Vagina (tissue), 2 donors: ENCODE measurements at regions not wholly inside any gene's neighbourhood (a gene's known extent, or its start where the extent isn't known, plus 50 kb on each side); places are given as distances from the start of the nearest gene placed in this dataset.

ENCODE experiments used
- DNase-seq, 2 donors: peaks; one replicate each; pipeline ENCODE4 v3.0.0-alpha.2; 2017; ENCODE audit errors: extremely low spot score in 2 of 2
- H3K27ac ChIP-seq: fragments of 200-600 bp; sonication (generic); one replicate; pipeline ENCODE4 v1.5.1; 2019
- H3K27me3 ChIP-seq: fragments of 200-600 bp; sonication (generic); one replicate; pipeline ENCODE4 v1.5.1; 2019
- H3K36me3 ChIP-seq, 2 donors: fragments of 200-600 bp; sonication (generic); one replicate each; pipeline ENCODE4 v1.5.1; 2017 to 2019
- H3K4me1 ChIP-seq: fragments of 200-600 bp; sonication (generic); one replicate; pipeline ENCODE4 v1.5.1; 2019
- H3K4me3 ChIP-seq, 2 donors: fragments of 200-600 bp; sonication (generic); 1 replicate in 1 of 2; 2 replicates in 1 of 2; pipeline ENCODE4 v1.5.1; 2016 to 2019
- H3K9me3 ChIP-seq: fragments of 200-600 bp; sonication (generic); one replicate; pipeline ENCODE4 v1.5.1; 2019
- CTCF ChIP-seq, 3 experiments: fragments of 450-650 bp in 2 of 3; fragments of 200-600 bp in 1 of 3; sonication (generic) in 1 of 3; IDR thresholded peaks; one replicate each; pipeline ENCODE4 v1.5.1; 2017 to 2019; ENCODE audit warnings: antibody characterized with exemption in 3 of 3, mild to moderate bottlenecking in 2 of 3, moderate library complexity in 2 of 3
- POLR2A ChIP-seq, 2 donors: fragments of 450-650 bp; IDR thresholded peaks; one replicate each; pipeline ENCODE4 v1.6.1; 2017; ENCODE audit warnings: antibody characterized with exemption in 2 of 2, mild to moderate bottlenecking in 2 of 2, moderate library complexity in 2 of 2
- POLR2AphosphoS5 ChIP-seq, 2 donors: sonication (generic); formaldehyde crosslinking; IDR thresholded peaks; one replicate each; pipeline ENCODE4 v1.9.0; 2017; ENCODE audit warnings: antibody characterized with exemption in 2 of 2, mild to moderate bottlenecking in 2 of 2, low read depth in 1 of 2; ENCODE audit not compliant: insufficient read depth in 1 of 2
- intact Hi-C: fragments of 100-400 bp; cut with DNase I; formaldehyde crosslinking; loops from one replicate; pipeline ENCODE4 v1.15.1; 2023

DNA sequence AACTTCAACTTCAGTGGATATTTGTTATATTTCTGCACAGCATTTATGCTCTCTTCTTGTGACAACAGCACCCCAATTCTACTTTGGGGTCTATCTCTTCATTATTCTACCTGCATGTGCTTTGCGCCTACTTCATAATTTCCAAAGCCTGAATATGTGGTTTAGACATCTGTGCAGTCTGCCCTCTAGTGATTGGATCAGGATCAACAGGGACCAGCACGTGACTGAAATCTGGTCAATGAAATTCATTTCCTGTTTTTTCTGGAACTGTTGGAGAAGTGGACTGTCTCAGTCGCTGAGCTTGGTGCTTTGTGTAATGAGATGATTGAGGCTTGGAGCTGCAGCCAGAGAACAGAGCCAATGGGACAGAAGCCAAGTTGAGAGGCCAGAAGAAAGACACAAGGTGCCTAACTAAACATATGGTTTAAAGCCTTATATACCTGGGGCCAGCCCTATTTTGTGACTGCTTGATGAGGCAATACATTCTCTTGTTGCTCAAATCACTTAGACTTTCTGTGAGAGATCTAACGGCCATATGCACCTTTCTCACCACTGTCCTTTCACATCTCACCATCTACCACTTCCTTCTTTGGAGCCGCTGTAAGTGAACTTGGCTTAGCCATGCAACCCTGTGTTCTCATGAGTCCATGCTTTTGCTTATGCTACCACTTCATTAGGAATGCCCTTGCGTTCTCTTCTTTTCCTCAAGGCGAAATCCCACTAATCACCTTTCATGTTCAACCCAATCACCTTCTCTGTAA lies 68.8 kb upstream of the PPP2R2B start:
- Histone ChIP-seq H3K9me3 (no peaks in the 10 kb centered on the region), H3K27me3 (no peaks in the 10 kb centered on the region), H3K36me3 (no peaks in the 10 kb centered on the region), H3K4me3 (no peak overlapping the region), H3K4me1 (no peaks in the 10 kb centered on the region), H3K27ac (no peak overlapping the region)
- no peak for TF ChIP-seq POLR2A (IDR thresholded peaks at IDR 0.05)
- TF ChIP-seq POLR2AphosphoS5 (IDR thresholded peaks at IDR 0.05; ENCODE audit: insufficient read depth in 1 of 2, low read depth in 1 of 2): no peak
- no peak for TF ChIP-seq CTCF (IDR thresholded peaks at IDR 0.05)
- intact Hi-C loops: no loop called here
- DNase-seq: no peak

DNA sequence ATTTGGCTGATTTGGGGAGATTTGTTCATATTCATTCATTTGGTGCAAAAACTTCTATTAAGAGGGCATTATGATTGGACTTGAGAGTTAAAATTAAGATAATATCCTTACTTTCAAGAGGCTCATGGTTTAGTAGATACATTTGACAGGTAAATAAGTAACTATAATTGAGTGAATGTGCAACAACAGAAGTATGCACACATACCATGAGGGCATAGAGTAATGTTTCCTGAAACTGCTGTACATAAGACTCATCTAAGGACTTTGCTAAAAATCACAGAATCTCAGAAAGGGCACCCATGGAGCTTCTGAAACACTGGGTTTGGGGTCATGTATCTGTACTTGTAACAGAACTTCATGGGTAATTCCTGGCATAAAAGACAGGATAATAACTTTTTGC lies 70.1 kb upstream of the PPP2R2B start:
- intact Hi-C loops: no loop called here
- TF ChIP-seq POLR2AphosphoS5 (IDR thresholded peaks at IDR 0.05; ENCODE audit: insufficient read depth in 1 of 2, low read depth in 1 of 2): no peak
- TF ChIP-seq POLR2A (IDR thresholded peaks at IDR 0.05): no peak
- Histone ChIP-seq H3K27me3 (no peaks in the 10 kb centered on the region), H3K36me3 (no peaks in the 10 kb centered on the region), H3K4me3 (no peak overlapping the region), H3K4me1 (no peaks in the 10 kb centered on the region), H3K27ac (no peak overlapping the region), H3K9me3 (no peaks in the 10 kb centered on the region)
- no peak for DNase-seq

DNA sequence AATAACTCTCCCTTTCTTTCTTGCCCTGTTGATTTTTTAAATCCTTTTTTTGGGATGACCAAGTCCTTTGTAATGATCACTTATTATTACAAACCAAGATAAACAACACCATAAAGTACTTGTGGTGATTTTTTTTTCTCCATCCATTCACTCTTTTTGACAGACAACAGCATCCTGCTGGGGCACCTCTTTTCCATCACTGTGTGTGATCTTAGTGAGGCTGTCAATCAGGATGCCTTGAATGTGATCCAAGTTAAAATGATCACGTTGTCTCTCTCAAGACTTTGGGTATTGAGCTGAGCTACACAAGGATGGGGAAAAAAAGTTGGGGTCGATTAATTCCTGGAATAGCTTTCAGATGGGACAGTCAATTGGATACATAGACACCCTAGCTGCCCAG lies 73.6 kb upstream of the PPP2R2B start:
- H3K4me1 ChIP-seq: no peaks in the 10 kb centered on the region
- intact Hi-C loops: loop anchor here (10.0 kb wide), 1 partner anchor 297 kb away; no protein-coding TSS in a partner anchor
- TF ChIP-seq CTCF (IDR thresholded peaks at IDR 0.05) (no peak), POLR2AphosphoS5 (IDR thresholded peaks at IDR 0.05; ENCODE audit: insufficient read depth in 1 of 2, low read depth in 1 of 2) (no peak), POLR2A (IDR thresholded peaks at IDR 0.05) (no peak)
- H3K27me3 ChIP-seq: no peaks in the 10 kb centered on the region
- no peaks in the 10 kb centered on the region for H3K9me3 ChIP-seq
- no peak overlapping the region for H3K27ac ChIP-seq
- no peak overlapping the region for H3K4me3 ChIP-seq
- H3K36me3 ChIP-seq: no peaks in the 10 kb centered on the region
- DNase-seq: no peak

GRCh38 chr5:146956217-146956616 lies 77.7 kb upstream of the PPP2R2B start:
- no peak for DNase-seq
- no peak for TF ChIP-seq POLR2A (IDR thresholded peaks at IDR 0.05)
- no peak for TF ChIP-seq CTCF (IDR thresholded peaks at IDR 0.05)
- TF ChIP-seq POLR2AphosphoS5 (IDR thresholded peaks at IDR 0.05; ENCODE audit: insufficient read depth in 1 of 2, low read depth in 1 of 2): no peak
- Histone ChIP-seq H3K27me3 (no peaks in the 10 kb centered on the region), H3K27ac (no peak overlapping the region), H3K9me3 (no peaks in the 10 kb centered on the region), H3K4me3 (no peak overlapping the region), H3K4me1 (no peaks in the 10 kb centered on the region), H3K36me3 (no peaks in the 10 kb centered on the region)
- intact Hi-C loops: loop anchor here (10.0 kb wide), 1 partner anchor 301 kb away; no protein-coding TSS in a partner anchor

DNA sequence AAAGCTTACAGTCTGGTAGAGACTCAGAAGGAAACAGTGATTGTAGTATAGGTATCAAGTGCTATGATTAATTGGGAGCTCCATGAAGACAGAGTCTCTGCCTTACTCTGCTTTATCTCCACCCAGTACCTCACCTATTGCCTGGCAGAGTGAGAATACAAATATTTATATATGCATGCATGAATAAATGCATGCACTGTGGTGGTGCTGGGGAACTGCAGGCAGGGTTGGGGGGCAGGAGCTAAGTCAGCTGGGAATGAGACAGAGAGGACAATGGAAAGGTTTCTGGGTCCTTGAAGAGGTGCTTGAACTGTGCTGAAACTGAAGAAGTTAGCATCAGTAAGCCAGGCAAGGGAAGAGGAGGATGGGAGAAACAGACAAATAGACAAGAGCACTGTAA lies 80.8 kb upstream of the PPP2R2B start:
- no peak for TF ChIP-seq POLR2A (IDR thresholded peaks at IDR 0.05)
- no peak for TF ChIP-seq CTCF (IDR thresholded peaks at IDR 0.05)
- TF ChIP-seq POLR2AphosphoS5 (IDR thresholded peaks at IDR 0.05; ENCODE audit: insufficient read depth in 1 of 2, low read depth in 1 of 2): no peak
- no peak overlapping the region for H3K4me3 ChIP-seq
- H3K4me1 ChIP-seq: no peaks in the 10 kb centered on the region
- H3K27me3 ChIP-seq: no peaks in the 10 kb centered on the region
- intact Hi-C loops: loop anchor here (10.0 kb wide), 1 partner anchor 305 kb away; no protein-coding TSS in a partner anchor
- H3K27ac ChIP-seq: no peak overlapping the region
- no peaks in the 10 kb centered on the region for H3K9me3 ChIP-seq
- no peak for DNase-seq
- no peaks in the 10 kb centered on the region for H3K36me3 ChIP-seq
